OCI-LY7 (cell line): ENCODE measurements at regions not wholly inside any gene's neighbourhood (a gene's known extent, or its start where the extent isn't known, plus 50 kb on each side); places are given as distances from the start of the nearest gene placed in this dataset.

Experiments used
- EZH2phosphoT487 ChIP-seq: fragments of 200-600 bp; sonication (generic); IDR thresholded peaks from 2 replicates; pipeline ENCODE4 v1.6.1; 2018; ENCODE audit warnings: low read depth, borderline replicate concordance, mild to moderate bottlenecking, mixed run types, antibody characterized with exemption, low read length, moderate library complexity, mixed read lengths
- TF ChIP-seq, protein P1 (sequence below): fragments of 200-600 bp; sonication (generic); conservative IDR thresholded peaks from 2 replicates; pipeline ENCODE4 v1.5.1; 2014; ENCODE audit warnings: mild to moderate bottlenecking, antibody characterized with exemption, low read length, moderate library complexity, mixed read lengths

DNA sequence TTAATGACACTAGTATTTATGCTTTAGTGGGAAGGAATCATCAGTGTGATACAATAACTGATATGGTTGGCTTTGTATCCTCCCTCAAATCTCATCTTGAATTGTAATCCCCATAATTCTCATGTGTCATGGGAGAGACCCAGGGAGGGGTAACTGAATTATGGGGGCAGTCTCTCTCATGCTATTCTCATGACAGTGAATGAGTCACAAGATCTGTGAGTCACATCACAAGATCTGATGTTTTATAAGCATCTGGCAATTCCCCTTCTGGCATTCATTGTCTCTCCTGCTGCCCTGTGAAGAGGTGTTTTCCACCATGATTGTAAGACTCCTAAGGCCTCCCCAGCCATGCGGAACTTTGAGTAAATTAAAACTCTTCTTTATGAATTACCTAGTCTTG, 1760.3 kb downstream of the NCAM2 start:
- TF ChIP-seq, protein P1, sequence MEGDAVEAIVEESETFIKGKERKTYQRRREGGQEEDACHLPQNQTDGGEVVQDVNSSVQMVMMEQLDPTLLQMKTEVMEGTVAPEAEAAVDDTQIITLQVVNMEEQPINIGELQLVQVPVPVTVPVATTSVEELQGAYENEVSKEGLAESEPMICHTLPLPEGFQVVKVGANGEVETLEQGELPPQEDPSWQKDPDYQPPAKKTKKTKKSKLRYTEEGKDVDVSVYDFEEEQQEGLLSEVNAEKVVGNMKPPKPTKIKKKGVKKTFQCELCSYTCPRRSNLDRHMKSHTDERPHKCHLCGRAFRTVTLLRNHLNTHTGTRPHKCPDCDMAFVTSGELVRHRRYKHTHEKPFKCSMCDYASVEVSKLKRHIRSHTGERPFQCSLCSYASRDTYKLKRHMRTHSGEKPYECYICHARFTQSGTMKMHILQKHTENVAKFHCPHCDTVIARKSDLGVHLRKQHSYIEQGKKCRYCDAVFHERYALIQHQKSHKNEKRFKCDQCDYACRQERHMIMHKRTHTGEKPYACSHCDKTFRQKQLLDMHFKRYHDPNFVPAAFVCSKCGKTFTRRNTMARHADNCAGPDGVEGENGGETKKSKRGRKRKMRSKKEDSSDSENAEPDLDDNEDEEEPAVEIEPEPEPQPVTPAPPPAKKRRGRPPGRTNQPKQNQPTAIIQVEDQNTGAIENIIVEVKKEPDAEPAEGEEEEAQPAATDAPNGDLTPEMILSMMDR: no peak
- TF ChIP-seq EZH2phosphoT487: no peak
